HepG2 (cell line): ENCODE measurements at regions not wholly inside any gene's neighbourhood (a gene's known extent, or its start where the extent isn't known, plus 50 kb on each side); places are given as distances from the start of the nearest gene placed in this dataset.

Experiments
- CBX5 ChIP-seq: sonication (generic); formaldehyde crosslinking; IDR thresholded peaks from 2 replicates; pipeline ENCODE4 v1.4.0; 2020; ENCODE audit warnings: missing genetic modification reagents, borderline replicate concordance
- CTCF ChIP-seq: sonication (generic); formaldehyde crosslinking; IDR thresholded peaks from 2 replicates; pipeline ENCODE4 v1.5.0; 2020; ENCODE audit warnings: mild to moderate bottlenecking, missing genetic modification reagents, moderate library complexity
- EP300 ChIP-seq, 3 experiments: sonication (generic) in 1 of 3; formaldehyde crosslinking in 1 of 3; IDR thresholded peaks; 2 replicates each; pipeline versions ENCODE4 v1.5.1 to v1.6.1; 2011 to 2020; ENCODE audit warnings: low read depth in 2 of 3, low read length in 2 of 3, borderline replicate concordance in 1 of 3, improper control_type of control experiment in 1 of 3, mild to moderate bottlenecking in 1 of 3, missing genetic modification reagents in 1 of 3, moderate library complexity in 1 of 3
- FOSL1 ChIP-seq: sonication (generic); formaldehyde crosslinking; IDR thresholded peaks from 2 replicates; pipeline ENCODE4 v1.9.0; 2021; ENCODE audit warnings: missing genetic modification reagents, borderline replicate concordance
- HMG20B ChIP-seq: conservative IDR thresholded peaks from 2 replicates; pipeline ENCODE4 v1.6.1; 2016; ENCODE audit warnings: missing genetic modification reagents, missing compliant biosample characterization
- ZHX2 ChIP-seq, 2 experiments: sonication (generic) in 1 of 2; formaldehyde crosslinking in 1 of 2; IDR thresholded peaks; 2 replicates each; pipeline versions ENCODE4 v1.6.1 to v1.9.0; 2014 to 2022; ENCODE audit warnings: antibody characterized with exemption in 1 of 2, borderline replicate concordance in 1 of 2, inconsistent platforms in 1 of 2, low read depth in 1 of 2, missing genetic modification reagents in 1 of 2
- ZNF556 ChIP-seq: sonication (generic); formaldehyde crosslinking; IDR thresholded peaks from 2 replicates; pipeline ENCODE4 v1.4.0; 2020; ENCODE audit warnings: mild to moderate bottlenecking, missing genetic modification reagents, borderline replicate concordance
- ZNF7 ChIP-seq: IDR thresholded peaks from 2 replicates; pipeline ENCODE4 v1.6.1; 2016; ENCODE audit warnings: missing biosample characterization, missing genetic modification reagents

GRCh38 chr1:18565321-18565720 lies 65.3 kb upstream of the PAX7 start:
- TF ChIP-seq ZNF7 (no peak), CBX5 (no peak), EP300 (IDR thresholded peaks at IDR 0.05; ENCODE audit: low read depth in 2 of 2, low read length in 2 of 2) (no peak), EP300 (CRISPR knock-in tag; IDR thresholded peaks at IDR 0.05; ENCODE audit: borderline replicate concordance) (no peak), ZNF556 (CRISPR knock-in tag) (no peak), HMG20B (CRISPR knock-in tag) (no peak), CTCF (CRISPR knock-in tag) (no peak), FOSL1 (CRISPR knock-in tag) (no peak), ZHX2 (IDR thresholded peaks at IDR 0.05; ENCODE audit: low read depth) (no peak), ZHX2 (CRISPR knock-in tag; IDR thresholded peaks at IDR 0.05; ENCODE audit: borderline replicate concordance) (no peak)
